Right lobe of liver (tissue), 4 donors: ENCODE measurements at regions not wholly inside any gene's neighbourhood (a gene's known extent, or its start where the extent isn't known, plus 50 kb on each side); places are given as distances from the start of the nearest gene placed in this dataset.

Source experiments
- POLR2A ChIP-seq: fragments of 450-650 bp; IDR thresholded peaks from one replicate; pipeline ENCODE4 v1.6.1; 2017; ENCODE audit warnings: antibody characterized with exemption, mild to moderate bottlenecking
- TF ChIP-seq, protein P1 (sequence below), 4 donors: fragments of 200-600 bp in 3 of 4; fragments of 450-650 bp in 1 of 4; IDR thresholded peaks; one replicate each; pipeline versions ENCODE4 v1.5.1 to v1.8.0; 2016 to 2022; ENCODE audit warnings: antibody characterized with exemption in 4 of 4, mild to moderate bottlenecking in 2 of 4
- donor health status: DM: no; HTN: no; CAD: no.
- donor health status: DM: no; HTN: no; CAD: no.
- donor health status: DM: no; HTN: yes; CAD: no.

DNA sequence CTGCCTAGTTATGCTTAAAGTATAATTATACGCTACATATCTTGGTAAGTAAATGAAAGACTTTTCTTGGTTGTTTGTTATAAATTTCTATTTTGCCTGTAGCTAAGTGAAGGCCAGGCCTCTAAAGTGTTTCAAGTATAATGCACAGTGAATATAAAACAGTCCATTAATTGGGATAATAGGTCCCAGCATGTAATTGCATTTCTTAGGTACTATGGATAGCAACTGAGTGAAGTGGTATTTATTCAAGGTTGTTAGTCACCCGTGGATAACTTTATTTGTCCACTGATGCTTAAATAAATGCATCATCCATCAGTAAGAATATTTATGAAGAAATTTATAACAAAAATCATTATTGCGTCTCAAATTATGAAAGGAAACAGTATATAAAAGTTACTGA is 59.1 kb downstream of the TEX13C start:
- TF ChIP-seq, protein P1, sequence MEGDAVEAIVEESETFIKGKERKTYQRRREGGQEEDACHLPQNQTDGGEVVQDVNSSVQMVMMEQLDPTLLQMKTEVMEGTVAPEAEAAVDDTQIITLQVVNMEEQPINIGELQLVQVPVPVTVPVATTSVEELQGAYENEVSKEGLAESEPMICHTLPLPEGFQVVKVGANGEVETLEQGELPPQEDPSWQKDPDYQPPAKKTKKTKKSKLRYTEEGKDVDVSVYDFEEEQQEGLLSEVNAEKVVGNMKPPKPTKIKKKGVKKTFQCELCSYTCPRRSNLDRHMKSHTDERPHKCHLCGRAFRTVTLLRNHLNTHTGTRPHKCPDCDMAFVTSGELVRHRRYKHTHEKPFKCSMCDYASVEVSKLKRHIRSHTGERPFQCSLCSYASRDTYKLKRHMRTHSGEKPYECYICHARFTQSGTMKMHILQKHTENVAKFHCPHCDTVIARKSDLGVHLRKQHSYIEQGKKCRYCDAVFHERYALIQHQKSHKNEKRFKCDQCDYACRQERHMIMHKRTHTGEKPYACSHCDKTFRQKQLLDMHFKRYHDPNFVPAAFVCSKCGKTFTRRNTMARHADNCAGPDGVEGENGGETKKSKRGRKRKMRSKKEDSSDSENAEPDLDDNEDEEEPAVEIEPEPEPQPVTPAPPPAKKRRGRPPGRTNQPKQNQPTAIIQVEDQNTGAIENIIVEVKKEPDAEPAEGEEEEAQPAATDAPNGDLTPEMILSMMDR (IDR thresholded peaks at IDR 0.05), result no peak
- no peak for TF ChIP-seq POLR2A
